ENCODE measurements at regions not wholly inside any gene's neighbourhood (a gene's known extent, or its start where the extent isn't known, plus 50 kb on each side); places are given as distances from the start of the nearest gene placed in this dataset.

DNA sequence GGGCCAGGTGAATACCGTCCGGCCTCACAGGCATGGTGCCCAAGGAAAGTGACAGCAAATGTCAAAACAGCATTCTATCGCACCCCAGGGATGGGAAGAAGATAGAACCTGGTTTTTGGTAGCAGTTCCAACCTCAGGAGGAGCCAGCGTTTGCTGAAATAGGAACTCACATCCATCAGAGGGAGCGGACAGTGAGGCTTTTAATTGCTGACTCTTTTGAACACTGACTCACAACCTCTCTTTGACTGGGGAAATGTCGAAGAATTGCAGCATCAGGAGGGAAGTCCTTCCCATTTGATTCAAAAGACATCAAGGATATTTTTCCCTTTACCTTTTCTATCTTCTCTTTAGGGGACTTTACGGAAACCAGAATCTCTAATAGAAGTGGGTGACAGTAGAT lies 114.2 kb downstream of the UNC5CL start:
- DNase-seq (ENCODE audit: low read depth) = no peak
- H3K4me3 ChIP-seq (ENCODE audit: low read depth, low read length) = no peak overlapping the region
- TF ChIP-seq, protein P1, sequence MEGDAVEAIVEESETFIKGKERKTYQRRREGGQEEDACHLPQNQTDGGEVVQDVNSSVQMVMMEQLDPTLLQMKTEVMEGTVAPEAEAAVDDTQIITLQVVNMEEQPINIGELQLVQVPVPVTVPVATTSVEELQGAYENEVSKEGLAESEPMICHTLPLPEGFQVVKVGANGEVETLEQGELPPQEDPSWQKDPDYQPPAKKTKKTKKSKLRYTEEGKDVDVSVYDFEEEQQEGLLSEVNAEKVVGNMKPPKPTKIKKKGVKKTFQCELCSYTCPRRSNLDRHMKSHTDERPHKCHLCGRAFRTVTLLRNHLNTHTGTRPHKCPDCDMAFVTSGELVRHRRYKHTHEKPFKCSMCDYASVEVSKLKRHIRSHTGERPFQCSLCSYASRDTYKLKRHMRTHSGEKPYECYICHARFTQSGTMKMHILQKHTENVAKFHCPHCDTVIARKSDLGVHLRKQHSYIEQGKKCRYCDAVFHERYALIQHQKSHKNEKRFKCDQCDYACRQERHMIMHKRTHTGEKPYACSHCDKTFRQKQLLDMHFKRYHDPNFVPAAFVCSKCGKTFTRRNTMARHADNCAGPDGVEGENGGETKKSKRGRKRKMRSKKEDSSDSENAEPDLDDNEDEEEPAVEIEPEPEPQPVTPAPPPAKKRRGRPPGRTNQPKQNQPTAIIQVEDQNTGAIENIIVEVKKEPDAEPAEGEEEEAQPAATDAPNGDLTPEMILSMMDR (conservative IDR thresholded peaks at IDR 0.05; ENCODE audit: low read depth, low read length) = no peak

DNA sequence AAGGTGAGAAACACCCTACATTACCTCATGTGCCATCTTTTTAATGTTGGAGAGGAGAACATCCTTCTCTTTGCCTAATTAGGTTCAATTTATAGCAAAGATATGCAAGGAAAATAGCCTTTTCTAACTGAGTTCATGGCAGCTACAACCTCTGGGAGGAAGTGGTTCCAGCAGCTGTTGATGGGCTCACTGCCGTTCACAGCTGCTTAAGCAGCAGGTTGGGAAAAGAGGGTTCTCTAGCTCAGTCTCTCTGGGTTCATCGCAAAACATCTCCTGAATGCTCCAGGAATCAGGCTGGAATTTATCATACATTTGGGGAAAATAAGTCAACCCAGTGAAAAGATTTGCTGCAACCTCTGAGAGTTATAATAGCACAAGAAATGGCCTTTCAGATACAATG lies 115.1 kb downstream of the UNC5CL start:
- no peak overlapping the region for H3K4me3 ChIP-seq (ENCODE audit: low read depth, low read length)
- TF ChIP-seq, protein P1 (conservative IDR thresholded peaks at IDR 0.05; ENCODE audit: low read depth, low read length) = no peak
- no peak for DNase-seq (ENCODE audit: low read depth)

DNA sequence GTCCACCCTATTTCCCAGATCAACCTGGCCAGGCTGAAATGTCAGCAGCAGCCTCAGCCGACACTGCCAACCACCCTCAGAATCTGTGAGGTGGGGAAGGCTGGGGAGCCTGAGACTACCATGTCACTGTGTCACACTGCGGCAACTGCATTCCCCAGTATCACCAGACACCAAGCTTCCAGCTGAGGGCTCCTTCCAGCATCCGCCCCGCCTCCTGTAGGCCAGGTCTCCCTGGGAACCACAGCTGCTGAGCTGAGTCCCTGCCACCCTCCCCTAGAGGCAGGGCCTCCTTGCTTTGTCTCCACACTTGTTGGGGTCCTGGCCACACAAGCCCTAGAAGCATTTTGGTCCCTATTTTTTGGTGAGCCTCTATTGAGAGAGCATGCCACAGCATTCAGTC lies 115.7 kb downstream of the UNC5CL start:
- no peak for DNase-seq (ENCODE audit: low read depth)
- TF ChIP-seq, protein P1 (conservative IDR thresholded peaks at IDR 0.05; ENCODE audit: low read depth, low read length) = no peak
- H3K4me3 ChIP-seq (ENCODE audit: low read depth, low read length) = no peak overlapping the region

DNA sequence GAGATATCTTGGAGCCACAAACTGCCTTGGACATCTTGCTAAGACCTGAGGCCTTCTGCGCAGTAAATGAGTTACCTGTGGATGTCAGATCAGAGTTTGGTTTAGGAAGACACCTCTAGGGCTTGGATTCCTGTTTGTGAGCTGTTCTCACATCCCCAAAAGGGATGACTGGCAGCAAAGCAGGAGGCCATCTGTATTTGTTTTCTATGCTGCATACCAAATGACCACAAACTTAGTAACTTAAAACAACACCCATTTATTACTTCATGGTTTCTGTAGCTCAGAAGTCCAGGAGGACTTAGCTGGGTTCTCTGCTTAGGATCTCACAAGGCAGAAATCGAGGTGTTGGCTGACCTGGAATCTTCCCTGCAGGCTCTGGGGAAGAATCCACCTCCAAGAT lies 116.7 kb downstream of the UNC5CL start:
- TF ChIP-seq, protein P1 (conservative IDR thresholded peaks at IDR 0.05; ENCODE audit: low read depth, low read length) = no peak
- no peak for DNase-seq (ENCODE audit: low read depth)
- H3K4me3 ChIP-seq (ENCODE audit: low read depth, low read length) = no peak overlapping the region

DNA sequence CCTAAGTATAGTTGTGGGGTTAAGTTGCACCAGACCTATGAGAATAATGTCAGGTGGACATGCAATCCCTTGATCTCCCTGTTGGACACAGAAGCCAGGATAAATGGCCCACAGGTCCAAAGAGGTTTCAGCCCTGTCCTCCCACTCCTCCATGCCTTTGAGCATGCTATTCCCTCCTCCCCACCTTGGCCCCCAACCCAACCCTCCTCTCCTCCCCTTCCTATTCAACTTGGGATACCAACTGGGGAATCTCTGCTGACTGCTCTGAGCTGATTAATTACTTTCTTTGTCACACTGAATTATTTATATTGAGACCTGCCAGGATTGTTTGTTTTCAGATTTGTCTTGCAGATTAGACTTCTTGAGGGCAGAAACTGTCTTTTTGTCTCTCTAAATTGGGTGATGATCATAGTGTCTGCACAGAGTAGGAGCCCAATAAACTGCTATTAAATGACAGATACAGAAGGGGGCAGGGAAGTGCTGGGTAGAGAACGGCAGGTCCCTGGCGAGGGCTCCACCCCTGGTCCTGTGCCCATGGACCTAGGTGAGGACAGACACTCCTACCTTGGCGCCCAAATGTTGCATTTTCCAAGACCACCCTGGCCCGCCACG lies 120.9 kb downstream of the UNC5CL start:
- no peak for DNase-seq (ENCODE audit: low read depth)
- no peak overlapping the region for H3K4me3 ChIP-seq (ENCODE audit: low read depth, low read length)
- TF ChIP-seq, protein P1 (conservative IDR thresholded peaks at IDR 0.05; ENCODE audit: low read depth, low read length) = no peak

DNA sequence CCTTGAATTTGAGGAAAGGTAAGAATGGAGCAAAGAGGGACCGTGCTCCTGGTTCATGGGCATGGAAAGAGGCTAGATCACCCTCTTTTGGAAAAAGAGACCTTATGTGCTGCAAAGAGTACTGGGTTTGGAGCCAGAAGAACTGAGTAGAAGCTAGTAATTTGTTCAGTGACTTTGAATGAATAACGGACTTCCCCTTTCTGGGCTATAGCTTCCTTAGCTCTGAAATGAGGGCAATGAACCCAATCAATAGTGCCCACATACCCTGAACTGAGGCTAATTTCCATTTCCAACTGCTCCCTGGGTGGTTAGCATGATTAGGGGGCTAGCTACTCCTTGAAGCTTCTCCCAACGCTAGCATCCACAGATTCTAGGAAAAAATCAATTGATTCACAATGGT lies 121.4 kb downstream of the UNC5CL start:
- no peak overlapping the region for H3K4me3 ChIP-seq (ENCODE audit: low read depth, low read length)
- TF ChIP-seq, protein P1 (conservative IDR thresholded peaks at IDR 0.05; ENCODE audit: low read depth, low read length) = no peak
- DNase-seq (ENCODE audit: low read depth) = no peak

DNA sequence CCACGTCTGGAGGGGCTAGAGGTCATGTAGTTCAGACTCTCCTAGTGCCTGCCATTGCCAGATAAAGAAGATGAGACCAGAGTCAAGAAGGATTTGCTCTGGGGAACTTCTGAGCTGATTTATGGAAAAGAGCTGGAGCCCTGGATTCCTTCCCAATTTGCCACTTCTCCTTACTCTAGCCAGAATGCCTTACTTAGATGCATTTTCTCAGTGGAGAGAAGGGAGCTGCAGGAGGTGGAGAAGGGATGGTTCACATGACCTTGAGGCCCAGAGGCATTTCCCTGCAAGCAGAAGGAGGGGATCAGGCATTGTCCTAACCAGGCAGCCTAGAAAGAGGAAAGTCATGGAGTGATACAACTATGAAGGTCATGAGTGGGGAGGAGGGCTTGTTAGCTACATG lies 122.2 kb downstream of the UNC5CL start:
- no peak overlapping the region for H3K4me3 ChIP-seq (ENCODE audit: low read depth, low read length)
- DNase-seq (ENCODE audit: low read depth) = no peak
- TF ChIP-seq, protein P1 (conservative IDR thresholded peaks at IDR 0.05; ENCODE audit: low read depth, low read length) = no peak
